GM21423 (cell line): ENCODE measurements at regions not wholly inside any gene's neighbourhood (a gene's known extent, or its start where the extent isn't known, plus 50 kb on each side); places are given as distances from the start of the nearest gene placed in this dataset.

Experiments used
- ATAC-seq: cut with Tn5 transposase; IDR thresholded peaks from one replicate; pipeline ENCODE4 v1.9.1; 2021; ENCODE audit warnings: mild to moderate bottlenecking, moderate library complexity; ENCODE audit not compliant: unreplicated experiment

DNA sequence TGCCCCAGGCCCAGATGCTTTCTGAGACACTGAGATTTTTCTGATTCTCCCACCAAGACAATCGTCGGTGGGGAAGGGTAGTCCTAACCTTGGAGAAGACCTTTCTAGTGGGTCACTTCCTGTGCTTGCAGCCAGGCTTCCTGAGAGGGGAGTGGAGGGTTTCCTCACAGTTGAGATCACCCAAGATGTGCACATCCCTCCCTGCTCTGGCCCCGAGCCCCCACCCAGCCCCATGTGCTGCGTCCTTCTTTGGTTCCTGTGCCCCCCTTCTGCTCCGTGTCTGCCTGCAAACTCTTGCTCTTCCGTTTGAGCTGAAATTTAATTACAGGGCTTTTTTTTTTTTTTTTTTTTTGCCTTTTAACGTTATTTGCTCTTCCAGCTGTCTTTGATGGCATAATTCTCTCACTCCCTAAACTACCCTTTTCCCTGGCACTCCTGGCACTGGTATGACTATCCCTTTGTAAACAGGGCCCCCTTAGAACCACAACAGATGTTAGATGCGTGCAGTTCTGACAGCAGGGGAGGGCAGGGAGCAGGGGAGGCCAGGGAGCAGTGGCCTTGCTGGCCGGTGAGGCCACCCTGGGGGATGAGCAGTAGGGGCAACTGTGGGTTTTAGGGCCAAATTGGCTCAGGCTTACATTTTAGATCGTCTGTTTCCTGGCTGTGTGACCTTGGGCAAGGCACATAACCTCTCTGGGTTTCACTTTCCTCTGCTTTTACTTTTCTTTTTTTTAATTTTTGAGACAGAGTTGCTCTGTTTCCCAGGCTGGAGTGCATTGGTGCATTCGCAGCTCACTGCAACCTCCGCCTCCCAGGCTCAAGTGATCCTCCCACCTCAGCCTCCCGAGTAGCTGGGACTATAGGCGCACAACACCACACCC is 144.5 kb downstream of the PHETA1 start:
- no peak for ATAC-seq

DNA sequence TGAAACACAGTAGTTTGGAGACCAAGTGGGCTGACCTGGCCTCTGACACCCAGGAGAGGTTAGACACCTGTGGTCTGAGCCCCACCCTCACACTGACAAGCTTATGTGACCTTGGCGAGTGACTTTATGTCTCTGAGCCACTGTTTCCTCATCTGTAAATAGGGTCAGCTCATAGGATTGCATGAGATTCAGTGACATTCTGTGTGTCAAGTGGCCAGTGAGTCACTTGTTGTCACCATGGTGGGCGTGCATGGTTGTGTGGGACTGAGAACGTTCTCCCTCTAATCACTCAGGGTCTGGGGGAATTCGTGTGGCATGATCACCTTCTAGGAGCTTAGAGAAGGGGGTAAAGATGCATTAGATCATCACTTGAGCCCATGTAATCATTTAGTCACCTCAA is 146.4 kb downstream of the PHETA1 start:
- ATAC-seq = no peak

- ATAC-seq = no peak
These were observed 146.9 kb downstream of the PHETA1 start for GRCh38 chr12:111222027-111222414.

DNA sequence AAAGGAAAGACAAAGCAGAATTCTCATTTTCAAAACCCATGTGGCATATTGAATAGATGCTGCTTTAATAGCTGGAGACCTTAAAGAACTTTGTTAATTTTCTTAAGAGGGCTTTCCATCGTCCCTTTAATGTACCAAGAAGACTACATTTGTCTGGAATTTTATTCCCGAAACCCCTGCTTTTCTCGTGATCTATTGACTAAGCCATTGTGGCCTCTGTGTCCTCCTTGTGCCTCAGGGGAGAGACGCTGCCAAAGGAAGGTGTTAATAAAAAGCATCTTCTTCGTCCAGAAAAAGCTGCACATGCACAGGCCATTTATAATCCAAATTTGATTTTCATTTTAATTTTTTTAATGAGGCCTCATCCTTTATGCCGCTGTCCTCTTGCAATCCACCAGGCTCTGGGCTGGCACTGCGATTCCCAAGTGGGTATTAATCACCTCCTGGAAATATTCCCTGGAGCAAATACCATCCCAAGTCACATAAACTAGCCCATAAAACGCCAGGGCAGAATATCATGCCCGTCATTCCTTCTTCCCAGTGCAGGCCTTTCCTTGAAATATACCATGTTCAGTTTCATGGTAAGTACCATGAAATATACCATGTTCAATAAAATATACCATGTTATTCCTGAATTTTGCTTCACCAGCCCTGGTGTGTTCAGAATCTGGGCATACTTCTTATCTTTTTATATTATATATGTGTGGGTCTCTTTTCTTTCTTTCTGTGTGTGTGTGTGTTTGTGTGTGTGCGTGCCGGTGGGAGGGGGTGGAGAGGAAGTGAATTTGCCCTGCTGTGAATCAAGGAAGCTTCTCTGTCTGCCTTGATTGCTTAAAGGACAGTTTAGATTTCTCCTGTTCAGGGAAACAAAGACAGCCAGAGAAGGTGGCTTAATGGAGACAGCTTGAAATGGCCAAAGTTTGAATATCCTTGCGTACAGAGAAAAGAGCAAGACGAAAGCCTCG is 147.6 kb downstream of the PHETA1 start:
- ATAC-seq = no peak

DNA sequence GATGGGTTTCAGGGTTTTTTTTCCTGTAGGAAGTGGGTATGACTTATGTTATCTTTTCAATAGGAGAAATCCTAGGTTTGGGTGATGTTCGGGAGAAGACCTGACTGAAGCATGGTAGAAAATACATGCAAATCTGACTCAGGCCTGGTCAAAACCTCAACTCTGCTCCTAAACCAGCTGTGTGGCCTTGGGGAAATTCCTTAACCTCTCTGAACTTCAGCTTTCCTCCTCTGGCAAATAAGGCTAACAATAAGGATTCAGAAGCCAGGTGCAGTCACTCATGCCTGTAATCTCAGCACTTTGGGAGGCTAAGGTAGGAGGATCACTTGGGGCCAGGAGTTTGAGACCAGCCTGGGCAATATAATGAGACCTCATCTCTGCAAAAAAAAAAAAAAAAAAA is 148.5 kb downstream of the PHETA1 start:
- ATAC-seq = no peak

DNA sequence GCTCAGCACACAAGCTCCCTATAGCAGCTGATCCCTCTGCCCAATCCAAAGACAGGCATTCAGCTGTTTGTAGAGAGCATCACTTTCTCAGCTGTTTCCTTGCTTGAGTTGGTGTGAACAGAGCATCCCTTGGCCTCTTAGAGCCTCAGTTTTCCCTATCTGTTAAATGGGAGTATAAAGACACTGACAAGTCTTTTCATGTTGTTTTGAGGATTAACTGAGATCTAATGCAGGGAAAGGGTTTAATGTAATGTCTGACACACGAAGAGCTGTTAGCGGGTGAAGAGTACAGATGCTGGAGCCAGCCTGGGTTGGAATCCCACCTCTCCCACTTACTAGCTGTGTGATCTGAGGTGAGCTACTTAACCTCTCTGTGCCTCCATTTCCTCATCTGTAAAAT is 149.5 kb downstream of the PHETA1 start:
- ATAC-seq = no peak

GRCh38 chr12:111218499-111218898 is 150.4 kb downstream of the PHETA1 start:
- ATAC-seq = no peak

- ATAC-seq = no peak
These were observed 152.3 kb downstream of the PHETA1 start for GRCh38 chr12:111216387-111217159.

DNA sequence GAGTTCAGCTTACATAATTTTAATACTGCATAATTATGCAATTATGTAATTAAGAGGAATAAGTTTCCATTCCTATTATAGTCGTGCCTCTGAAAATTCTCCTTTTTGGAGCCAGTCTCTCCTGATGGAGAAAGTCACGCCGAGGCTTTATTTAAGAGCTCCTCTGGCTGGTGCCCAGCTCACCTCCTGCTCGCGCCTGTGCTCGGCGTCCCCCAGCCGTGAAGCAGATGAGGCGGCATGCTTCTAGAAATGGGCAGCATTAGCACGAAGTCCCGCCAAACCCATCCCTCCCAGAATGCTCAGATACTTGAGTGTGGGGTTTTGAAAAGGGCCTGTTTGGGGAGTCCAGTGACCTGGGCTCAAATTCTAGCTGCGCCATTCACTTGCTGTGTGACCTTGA is 153.0 kb downstream of the PHETA1 start:
- ATAC-seq = no peak

DNA sequence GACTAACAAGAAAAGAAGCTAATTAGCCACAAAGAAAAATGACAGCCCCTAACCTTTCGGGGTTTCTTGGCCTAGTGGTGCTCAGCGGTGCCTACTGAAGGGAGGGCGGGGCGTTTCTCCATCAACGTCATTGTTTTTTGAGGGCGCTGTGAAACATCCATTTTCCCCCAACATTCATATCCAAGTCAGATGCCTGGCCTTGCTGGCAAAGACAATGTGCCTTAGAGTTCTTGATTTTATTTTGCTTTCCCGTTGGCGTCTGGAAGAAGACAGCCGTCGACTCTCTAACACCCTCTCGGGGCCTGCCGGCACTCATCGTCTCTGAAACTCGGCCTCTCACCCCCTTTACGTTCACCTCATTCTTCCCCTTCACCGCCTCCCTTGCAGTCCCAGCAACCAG is 154.5 kb downstream of the PHETA1 start:
- no peak for ATAC-seq

DNA sequence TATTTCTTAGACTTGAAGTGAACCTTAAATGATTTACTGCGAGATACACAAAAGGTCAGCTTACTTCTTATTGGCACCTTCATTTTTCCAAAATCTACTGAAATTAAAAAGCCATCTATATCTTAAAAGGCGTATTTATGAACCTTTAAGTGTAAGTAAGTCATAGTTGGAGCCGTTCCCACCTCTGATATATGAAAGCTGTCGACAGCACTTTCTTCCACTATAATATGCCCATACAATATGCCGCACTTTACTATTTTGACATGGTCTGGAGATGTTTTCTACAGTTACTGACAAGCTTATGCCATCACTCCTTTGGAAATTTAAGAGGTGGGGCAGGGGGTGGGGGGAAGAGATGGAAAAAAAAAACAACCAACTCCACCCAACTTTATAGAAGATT is 155.3 kb downstream of the PHETA1 start:
- ATAC-seq = no peak

GRCh38 chr12:111212814-111213456 is 156.0 kb downstream of the PHETA1 start:
- ATAC-seq = no peak

GRCh38 chr12:111211910-111212757 is 156.8 kb downstream of the PHETA1 start:
- ATAC-seq = no peak

DNA sequence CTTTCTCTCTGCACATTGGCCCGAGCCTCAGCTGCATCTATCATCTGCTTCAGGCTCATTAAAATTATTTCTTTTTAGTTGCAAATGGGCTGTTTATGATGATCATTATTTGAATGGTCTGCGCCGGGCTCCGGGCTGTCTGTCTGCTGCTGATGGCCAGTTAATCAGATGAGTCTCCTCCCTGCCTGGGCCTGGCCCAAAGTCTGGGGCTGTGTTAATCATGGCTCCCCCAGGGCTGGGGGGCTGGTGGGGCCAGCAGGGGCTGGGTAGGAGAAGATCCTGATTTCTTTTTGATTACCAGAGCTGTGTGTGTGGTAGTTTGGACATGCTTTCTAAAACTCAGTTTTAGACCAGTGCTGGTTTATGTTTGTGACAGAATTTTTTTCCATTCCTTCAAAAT is 159.1 kb downstream of the PHETA1 start:
- ATAC-seq = no peak

GRCh38 chr12:111207761-111208160 is 161.1 kb downstream of the PHETA1 start:
- no peak for ATAC-seq

GRCh38 chr12:111204788-111205241 is 164.1 kb downstream of the PHETA1 start:
- ATAC-seq = no peak

DNA sequence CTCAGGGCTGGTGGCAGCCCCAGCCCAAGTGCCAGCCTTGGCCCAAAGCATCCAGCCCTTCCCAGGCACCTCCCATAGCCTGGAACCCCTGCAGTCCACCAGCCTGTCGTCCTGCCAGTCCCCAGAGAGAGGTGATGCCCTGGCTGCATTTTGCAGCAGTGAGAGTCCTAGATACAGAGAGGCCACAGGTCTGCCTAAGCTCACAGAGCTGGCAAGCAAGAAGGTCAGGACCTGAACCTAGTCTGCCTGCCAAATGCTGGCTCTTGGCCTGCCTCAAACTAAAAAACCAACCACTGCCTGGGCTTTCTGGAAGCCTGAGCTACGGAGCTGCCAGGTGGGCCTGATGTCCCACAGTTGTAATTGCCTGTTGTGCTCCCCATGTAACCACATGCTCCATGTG is 164.9 kb downstream of the PHETA1 start:
- no peak for ATAC-seq

DNA sequence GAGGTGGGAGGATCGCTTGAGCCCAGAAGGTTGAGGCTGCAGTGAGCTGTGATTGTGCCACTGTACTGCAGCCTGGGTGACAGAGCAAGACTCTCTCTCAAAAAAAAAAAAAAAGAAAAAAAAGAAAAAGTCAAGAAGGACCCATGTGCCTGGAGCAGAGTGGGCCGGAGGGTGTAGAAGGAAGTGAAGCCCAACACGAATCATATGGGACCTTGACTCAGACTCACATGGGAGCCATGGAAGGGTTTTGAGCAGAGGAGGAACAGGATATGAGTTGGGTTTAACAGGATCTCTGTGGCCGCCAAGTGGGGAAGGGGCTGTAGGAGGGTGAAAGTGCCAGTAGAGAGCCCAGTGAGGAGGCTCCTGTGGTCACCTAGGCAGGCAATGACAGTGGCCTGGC is 165.4 kb downstream of the PHETA1 start:
- no peak for ATAC-seq

- ATAC-seq = no peak
These were observed 166.5 kb downstream of the PHETA1 start for GRCh38 chr12:111202237-111202915.
